ENCODE measurements at regions not wholly inside any gene's neighbourhood (a gene's known extent, or its start where the extent isn't known, plus 50 kb on each side); places are given as distances from the start of the nearest gene placed in this dataset.

GRCh38 chr6:6725468-6726209 lies 137.1 kb downstream of the LY86 start:
- TF ChIP-seq EZH2 (IDR thresholded peaks at IDR 0.05; ENCODE audit: borderline replicate concordance, low read length) (no peak), CTCF (IDR thresholded peaks at IDR 0.05; ENCODE audit: low read length) (no peak)
